ENCODE measurements at regions not wholly inside any gene's neighbourhood (a gene's known extent, or its start where the extent isn't known, plus 50 kb on each side); places are given as distances from the start of the nearest gene placed in this dataset.

GRCh38 chr18:22509423-22509822, 91.7 kb upstream of the CTAGE1 start:
- H3K36me3 ChIP-seq (ENCODE audit: control insufficient read depth in 2 of 2, extremely low read depth in 1 of 2, insufficient read depth in 1 of 2, low read length in 1 of 2), result no peaks in the 10 kb centered on the region
- no peak overlapping the region for H3K27ac ChIP-seq (ENCODE audit: low read length)
- ChIA-PET POLR2A (interaction anchor here in 1 of 2 donors (0.6 kb wide), 1 partner anchor 554 kb away, joined by 3 read pairs; no protein-coding TSS in a partner anchor), CTCF (no interaction called here)
- no CpG with 5 or more reads among the region's 1 CpG for WGBS (ENCODE audit: insufficient coverage)
- H3K9me3 ChIP-seq, result no peaks in the 10 kb centered on the region
- no peaks in the 10 kb centered on the region for H3K27me3 Mint-ChIP-seq
- no peaks in the 10 kb centered on the region for H3K4me1 ChIP-seq (ENCODE audit: control insufficient read depth in 1 of 2, extremely low read depth in 1 of 2, insufficient read depth in 2 of 2, low read length in 2 of 2)
- no peak overlapping the region for H3K4me3 Mint-ChIP-seq
- ATAC-seq (replicated peaks in 1 of 4) (no peak), DNase-seq (no peak)
- H3K27ac Mint-ChIP-seq, result no peak overlapping the region
- H3K36me3 Mint-ChIP-seq, result no peaks in the 10 kb centered on the region
- peaks cover 0 to 1% of the 10 kb centered on the region in 2 experiments for H3K27me3 ChIP-seq (replicated peaks in 1 of 2; ENCODE audit: control insufficient read depth in 2 of 2, extremely low read depth in 1 of 2, insufficient read depth in 2 of 2, low read length in 1 of 2)
- no peak overlapping the region for H3K4me3 ChIP-seq (ENCODE audit: control insufficient read depth in 1 of 2, extremely low read depth in 1 of 2, low read length in 1 of 2)
- no peaks in the 10 kb centered on the region for H3K4me1 Mint-ChIP-seq
- H3K9me3 Mint-ChIP-seq, result no peaks in the 10 kb centered on the region

- H3K4me1 ChIP-seq (ENCODE audit: control insufficient read depth in 1 of 2, extremely low read depth in 1 of 2, insufficient read depth in 2 of 2, low read length in 2 of 2), result no peaks in the 10 kb centered on the region
- no peak overlapping the region for H3K27ac Mint-ChIP-seq
These were observed 93.0 kb upstream of the CTAGE1 start for GRCh38 chr18:22510697-22511096.

GRCh38 chr18:22513721-22514481, 96.2 kb upstream of the CTAGE1 start:
- H3K36me3 ChIP-seq (ENCODE audit: control insufficient read depth in 2 of 2, extremely low read depth in 1 of 2, insufficient read depth in 1 of 2, low read length in 1 of 2), result no peaks in the 10 kb centered on the region
- no peaks in the 10 kb centered on the region for H3K36me3 Mint-ChIP-seq
- ChIA-PET CTCF (no interaction called here), POLR2A (no interaction called here)
- ATAC-seq (replicated peaks in 1 of 4) (no peak), DNase-seq (no peak)
- no peak overlapping the region for H3K4me3 ChIP-seq (ENCODE audit: control insufficient read depth in 1 of 2, extremely low read depth in 1 of 2, low read length in 1 of 2)
- H3K4me3 Mint-ChIP-seq, result no peak overlapping the region
- no peak overlapping the region for H3K27ac Mint-ChIP-seq
- H3K4me1 ChIP-seq (ENCODE audit: control insufficient read depth in 1 of 2, extremely low read depth in 1 of 2, insufficient read depth in 2 of 2, low read length in 2 of 2), result no peaks in the 10 kb centered on the region
- H3K4me1 Mint-ChIP-seq, result no peaks in the 10 kb centered on the region
- H3K27me3 Mint-ChIP-seq, result peaks cover 0 to 2% of the 10 kb centered on the region in 2 donors
- H3K9me3 ChIP-seq, result no peaks in the 10 kb centered on the region
- 80% methylated on average over 1 of the region's 4 CpGs for WGBS (ENCODE audit: insufficient coverage)
- H3K9me3 Mint-ChIP-seq, result no peaks in the 10 kb centered on the region
- H3K27ac ChIP-seq (ENCODE audit: low read length), result no peak overlapping the region
- peaks cover 0 to 10% of the 10 kb centered on the region in 2 experiments for H3K27me3 ChIP-seq (replicated peaks in 1 of 2; ENCODE audit: control insufficient read depth in 2 of 2, extremely low read depth in 1 of 2, insufficient read depth in 2 of 2, low read length in 1 of 2)

More at GRCh38 chr18:22510697-22511096, 93.0 kb upstream of the CTAGE1 start:
- no CpG with 5 or more reads among the region's 1 CpG for WGBS (ENCODE audit: insufficient coverage)
- peaks cover 0 to under 1% of the 10 kb centered on the region in 2 donors for H3K27me3 Mint-ChIP-seq
- no peaks in the 10 kb centered on the region for H3K9me3 Mint-ChIP-seq
- Histone ChIP-seq H3K36me3 (ENCODE audit: control insufficient read depth in 2 of 2, extremely low read depth in 1 of 2, insufficient read depth in 1 of 2, low read length in 1 of 2) (no peaks in the 10 kb centered on the region), H3K4me3 (ENCODE audit: control insufficient read depth in 1 of 2, extremely low read depth in 1 of 2, low read length in 1 of 2) (no peak overlapping the region), H3K27ac (ENCODE audit: low read length) (no peak overlapping the region), H3K9me3 (no peaks in the 10 kb centered on the region), H3K27me3 (replicated peaks in 1 of 2; ENCODE audit: control insufficient read depth in 2 of 2, extremely low read depth in 1 of 2, insufficient read depth in 2 of 2, low read length in 1 of 2) (peaks cover 0 to 10% of the 10 kb centered on the region in 2 experiments)
- POLR2A ChIA-PET, result no interaction called here
- no peaks in the 10 kb centered on the region for H3K4me1 Mint-ChIP-seq
- H3K36me3 Mint-ChIP-seq, result no peaks in the 10 kb centered on the region
- CTCF ChIA-PET, result no interaction called here
- DNase-seq, result no peak
- ATAC-seq (replicated peaks in 1 of 4), result no peak
- no peak overlapping the region for H3K4me3 Mint-ChIP-seq

- H3K4me3 ChIP-seq (ENCODE audit: control insufficient read depth in 1 of 2, extremely low read depth in 1 of 2, low read length in 1 of 2), result no peak overlapping the region
- ATAC-seq (replicated peaks in 1 of 4), result no peak
- no peaks in the 10 kb centered on the region for H3K36me3 ChIP-seq (ENCODE audit: control insufficient read depth in 2 of 2, extremely low read depth in 1 of 2, insufficient read depth in 1 of 2, low read length in 1 of 2)
- no peak for DNase-seq
- H3K27ac ChIP-seq (ENCODE audit: low read length), result no peak overlapping the region
- H3K27me3 Mint-ChIP-seq, result peaks cover 0 to 2% of the 10 kb centered on the region in 2 donors
- WGBS (ENCODE audit: insufficient coverage), result 85% methylated on average over 3 of the region's 4 CpGs
- no peak overlapping the region for H3K27ac Mint-ChIP-seq
- no peaks in the 10 kb centered on the region for H3K9me3 ChIP-seq
- H3K9me3 Mint-ChIP-seq, result no peaks in the 10 kb centered on the region
- no peaks in the 10 kb centered on the region for H3K36me3 Mint-ChIP-seq
- H3K4me3 Mint-ChIP-seq, result no peak overlapping the region
- no peaks in the 10 kb centered on the region for H3K4me1 ChIP-seq (ENCODE audit: control insufficient read depth in 1 of 2, extremely low read depth in 1 of 2, insufficient read depth in 2 of 2, low read length in 2 of 2)
- H3K27me3 ChIP-seq (replicated peaks in 1 of 2; ENCODE audit: control insufficient read depth in 2 of 2, extremely low read depth in 1 of 2, insufficient read depth in 2 of 2, low read length in 1 of 2), result peaks cover 0 to 10% of the 10 kb centered on the region in 2 experiments
- H3K4me1 Mint-ChIP-seq, result no peaks in the 10 kb centered on the region
- ChIA-PET POLR2A (no interaction called here), CTCF (no interaction called here)
These were observed 96.9 kb upstream of the CTAGE1 start for GRCh38 chr18:22514655-22515054.

- peaks cover 0 to 10% of the 10 kb centered on the region in 2 experiments for H3K27me3 ChIP-seq (replicated peaks in 1 of 2; ENCODE audit: control insufficient read depth in 2 of 2, extremely low read depth in 1 of 2, insufficient read depth in 2 of 2, low read length in 1 of 2)
- H3K4me1 Mint-ChIP-seq, result no peaks in the 10 kb centered on the region
- H3K36me3 ChIP-seq (ENCODE audit: control insufficient read depth in 2 of 2, extremely low read depth in 1 of 2, insufficient read depth in 1 of 2, low read length in 1 of 2), result no peaks in the 10 kb centered on the region
- H3K4me1 ChIP-seq (ENCODE audit: control insufficient read depth in 1 of 2, extremely low read depth in 1 of 2, insufficient read depth in 2 of 2, low read length in 2 of 2), result no peaks in the 10 kb centered on the region
- peaks cover 0 to 2% of the 10 kb centered on the region in 2 donors for H3K27me3 Mint-ChIP-seq
- no peak for DNase-seq
- POLR2A ChIA-PET, result no interaction called here
- H3K4me3 ChIP-seq (ENCODE audit: control insufficient read depth in 1 of 2, extremely low read depth in 1 of 2, low read length in 1 of 2), result no peak overlapping the region
- no peaks in the 10 kb centered on the region for H3K36me3 Mint-ChIP-seq
- no peaks in the 10 kb centered on the region for H3K9me3 ChIP-seq
- no peak for ATAC-seq (replicated peaks in 1 of 4)
- H3K4me3 Mint-ChIP-seq, result no peak overlapping the region
- no peak overlapping the region for H3K27ac ChIP-seq (ENCODE audit: low read length)
- H3K27ac Mint-ChIP-seq, result no peak overlapping the region
- H3K9me3 Mint-ChIP-seq, result no peaks in the 10 kb centered on the region
- CTCF ChIA-PET, result no interaction called here
- 97% methylated on average over 6 of the region's 9 CpGs for WGBS (ENCODE audit: insufficient coverage)
These were observed 97.5 kb upstream of the CTAGE1 start for GRCh38 chr18:22515250-22515649.

- ChIA-PET CTCF (no interaction called here), POLR2A (no interaction called here)
- no CpG with 5 or more reads among the region's 2 CpGs for WGBS (ENCODE audit: insufficient coverage)
- Histone ChIP-seq H3K27ac (ENCODE audit: low read length) (no peak overlapping the region), H3K4me1 (ENCODE audit: control insufficient read depth in 1 of 2, extremely low read depth in 1 of 2, insufficient read depth in 2 of 2, low read length in 2 of 2) (no peaks in the 10 kb centered on the region), H3K9me3 (no peaks in the 10 kb centered on the region), H3K36me3 (ENCODE audit: control insufficient read depth in 2 of 2, extremely low read depth in 1 of 2, insufficient read depth in 1 of 2, low read length in 1 of 2) (no peaks in the 10 kb centered on the region), H3K27me3 (replicated peaks in 1 of 2; ENCODE audit: control insufficient read depth in 2 of 2, extremely low read depth in 1 of 2, insufficient read depth in 2 of 2, low read length in 1 of 2) (peaks cover 0 to 10% of the 10 kb centered on the region in 2 experiments), H3K4me3 (ENCODE audit: control insufficient read depth in 1 of 2, extremely low read depth in 1 of 2, low read length in 1 of 2) (no peak overlapping the region)
- no peak overlapping the region for H3K4me3 Mint-ChIP-seq
- H3K27ac Mint-ChIP-seq, result no peak overlapping the region
- H3K36me3 Mint-ChIP-seq, result no peaks in the 10 kb centered on the region
- DNase-seq, result no peak
- ATAC-seq (replicated peaks in 1 of 4), result no peak
- H3K4me1 Mint-ChIP-seq, result no peaks in the 10 kb centered on the region
- no peaks in the 10 kb centered on the region for H3K9me3 Mint-ChIP-seq
- H3K27me3 Mint-ChIP-seq, result peaks cover 2 to 4% of the 10 kb centered on the region in 2 donors
These were observed 99.6 kb upstream of the CTAGE1 start for GRCh38 chr18:22517356-22517755.
